ENCODE measurements at regions not wholly inside any gene's neighbourhood (a gene's known extent, or its start where the extent isn't known, plus 50 kb on each side); places are given as distances from the start of the nearest gene placed in this dataset.

DNA sequence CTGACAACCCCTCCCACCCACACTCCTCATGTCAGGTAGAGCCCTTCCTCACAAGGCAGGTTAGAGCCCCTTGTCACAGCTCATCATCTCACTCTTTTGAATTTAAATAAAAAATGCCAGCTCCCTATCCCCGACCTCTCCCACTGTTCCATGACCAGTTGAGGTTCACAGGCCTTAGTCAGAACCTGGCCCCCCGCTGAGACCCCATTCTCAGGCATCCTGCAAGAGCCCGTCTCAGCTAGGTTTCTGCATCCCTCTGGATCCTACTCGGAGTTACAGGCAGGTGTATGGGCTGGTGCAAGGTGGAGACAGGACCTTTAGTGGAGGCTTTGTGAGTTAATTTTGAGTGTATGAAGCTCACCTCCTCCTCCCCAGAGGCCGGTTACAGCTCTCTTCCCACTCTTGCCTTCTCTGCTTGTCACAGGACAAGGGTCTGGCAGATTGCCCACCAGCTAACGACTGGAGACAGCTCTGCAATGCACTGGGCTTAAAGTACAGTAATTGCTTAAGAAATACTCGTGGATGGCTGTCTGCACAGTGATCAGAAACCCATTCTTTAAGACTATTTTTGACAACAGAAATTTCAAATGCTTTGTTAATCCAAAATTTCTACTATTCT lies 394.9 kb upstream of the DPP6 start:
- TF ChIP-seq POLR2A (IDR thresholded peaks at IDR 0.05; ENCODE audit: low read depth, low read length): no peak
- no peak for TF ChIP-seq POLR2AphosphoS5 (IDR thresholded peaks at IDR 0.05; ENCODE audit: low read depth, low read length)
- no peak for TF ChIP-seq TAF1 (IDR thresholded peaks at IDR 0.05; ENCODE audit: borderline replicate concordance, low read depth, low read length)
